Ishikawa (cell line): ENCODE measurements at regions not wholly inside any gene's neighbourhood (a gene's known extent, or its start where the extent isn't known, plus 50 kb on each side); places are given as distances from the start of the nearest gene placed in this dataset.

Experiments used
- CEBPB ChIP-seq: IDR thresholded peaks from 2 replicates; pipeline ENCODE4 v1.6.1; 2012
- CREB1 ChIP-seq: IDR thresholded peaks from 2 replicates; pipeline ENCODE4 v1.6.1; 2012; ENCODE audit warnings: low read depth
- EGR1 ChIP-seq: IDR thresholded peaks from 2 replicates; pipeline ENCODE4 v1.6.1; 2012
- EP300 ChIP-seq: IDR thresholded peaks from 2 replicates; pipeline ENCODE4 v1.6.1; 2012; ENCODE audit warnings: borderline replicate concordance
- FOXM1 ChIP-seq: IDR thresholded peaks from 2 replicates; pipeline ENCODE4 v1.6.1; 2012; ENCODE audit warnings: low read depth, borderline replicate concordance
- NFIC ChIP-seq: IDR thresholded peaks from 2 replicates; pipeline ENCODE4 v1.6.1; 2012
- RAD21 ChIP-seq: IDR thresholded peaks from 2 replicates; pipeline ENCODE4 v1.6.1; 2012; ENCODE audit warnings: low read depth
- TAF1 ChIP-seq: IDR thresholded peaks from 2 replicates; pipeline ENCODE4 v1.6.1; 2012; ENCODE audit warnings: low read depth, mild to moderate bottlenecking
- TCF12 ChIP-seq: IDR thresholded peaks from 2 replicates; pipeline ENCODE4 v1.6.1; 2012; ENCODE audit warnings: low read depth
- TEAD4 ChIP-seq: IDR thresholded peaks from 2 replicates; pipeline ENCODE4 v1.6.1; 2012
- YY1 ChIP-seq: IDR thresholded peaks from 2 replicates; pipeline ENCODE4 v1.6.1; 2012; ENCODE audit warnings: low read depth
- TF ChIP-seq, protein P1 (sequence below): IDR thresholded peaks from 2 replicates; pipeline ENCODE4 v1.6.1; 2012; ENCODE audit warnings: low read depth, mild to moderate bottlenecking
- TF ChIP-seq, protein P2 (sequence below): IDR thresholded peaks from 2 replicates; pipeline ENCODE4 v1.6.1; 2012
- TF ChIP-seq, protein P3 (sequence below): IDR thresholded peaks from 2 replicates; pipeline ENCODE4 v1.6.1; 2012

DNA sequence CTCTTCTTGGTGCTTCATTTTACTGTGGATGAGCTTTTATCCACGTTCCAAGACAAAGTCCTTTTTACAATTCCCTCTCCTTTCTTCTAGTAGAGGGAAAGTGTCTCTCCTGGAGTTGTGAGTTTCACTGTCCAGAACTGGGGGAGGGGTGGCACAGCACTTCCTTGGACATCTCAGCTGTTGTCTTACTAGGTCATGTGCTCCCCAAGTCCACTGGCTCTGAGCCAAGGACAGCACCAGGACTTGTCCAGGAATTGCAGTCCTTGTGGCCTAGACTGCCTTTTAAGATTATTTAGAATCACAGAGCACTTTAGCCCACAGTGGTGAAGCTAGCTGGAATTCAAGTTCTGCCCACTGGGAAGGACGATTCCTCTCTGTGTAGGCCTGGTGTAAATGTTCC, 700.2 kb upstream of the PTPRD start:
- no peak for TF ChIP-seq TCF12
- TF ChIP-seq, protein P1, sequence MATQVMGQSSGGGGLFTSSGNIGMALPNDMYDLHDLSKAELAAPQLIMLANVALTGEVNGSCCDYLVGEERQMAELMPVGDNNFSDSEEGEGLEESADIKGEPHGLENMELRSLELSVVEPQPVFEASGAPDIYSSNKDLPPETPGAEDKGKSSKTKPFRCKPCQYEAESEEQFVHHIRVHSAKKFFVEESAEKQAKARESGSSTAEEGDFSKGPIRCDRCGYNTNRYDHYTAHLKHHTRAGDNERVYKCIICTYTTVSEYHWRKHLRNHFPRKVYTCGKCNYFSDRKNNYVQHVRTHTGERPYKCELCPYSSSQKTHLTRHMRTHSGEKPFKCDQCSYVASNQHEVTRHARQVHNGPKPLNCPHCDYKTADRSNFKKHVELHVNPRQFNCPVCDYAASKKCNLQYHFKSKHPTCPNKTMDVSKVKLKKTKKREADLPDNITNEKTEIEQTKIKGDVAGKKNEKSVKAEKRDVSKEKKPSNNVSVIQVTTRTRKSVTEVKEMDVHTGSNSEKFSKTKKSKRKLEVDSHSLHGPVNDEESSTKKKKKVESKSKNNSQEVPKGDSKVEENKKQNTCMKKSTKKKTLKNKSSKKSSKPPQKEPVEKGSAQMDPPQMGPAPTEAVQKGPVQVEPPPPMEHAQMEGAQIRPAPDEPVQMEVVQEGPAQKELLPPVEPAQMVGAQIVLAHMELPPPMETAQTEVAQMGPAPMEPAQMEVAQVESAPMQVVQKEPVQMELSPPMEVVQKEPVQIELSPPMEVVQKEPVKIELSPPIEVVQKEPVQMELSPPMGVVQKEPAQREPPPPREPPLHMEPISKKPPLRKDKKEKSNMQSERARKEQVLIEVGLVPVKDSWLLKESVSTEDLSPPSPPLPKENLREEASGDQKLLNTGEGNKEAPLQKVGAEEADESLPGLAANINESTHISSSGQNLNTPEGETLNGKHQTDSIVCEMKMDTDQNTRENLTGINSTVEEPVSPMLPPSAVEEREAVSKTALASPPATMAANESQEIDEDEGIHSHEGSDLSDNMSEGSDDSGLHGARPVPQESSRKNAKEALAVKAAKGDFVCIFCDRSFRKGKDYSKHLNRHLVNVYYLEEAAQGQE = no peak
- no peak for TF ChIP-seq TAF1
- no peak for TF ChIP-seq EP300
- TF ChIP-seq CREB1 = no peak
- TF ChIP-seq, protein P2, sequence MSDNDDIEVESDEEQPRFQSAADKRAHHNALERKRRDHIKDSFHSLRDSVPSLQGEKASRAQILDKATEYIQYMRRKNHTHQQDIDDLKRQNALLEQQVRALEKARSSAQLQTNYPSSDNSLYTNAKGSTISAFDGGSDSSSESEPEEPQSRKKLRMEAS = no peak
- no peak for TF ChIP-seq YY1
- no peak for TF ChIP-seq NFIC
- TF ChIP-seq FOXM1 = no peak
- no peak for TF ChIP-seq RAD21
- TF ChIP-seq TEAD4 = no peak
- TF ChIP-seq EGR1 = no peak
- no peak for TF ChIP-seq CEBPB
- TF ChIP-seq, protein P3, sequence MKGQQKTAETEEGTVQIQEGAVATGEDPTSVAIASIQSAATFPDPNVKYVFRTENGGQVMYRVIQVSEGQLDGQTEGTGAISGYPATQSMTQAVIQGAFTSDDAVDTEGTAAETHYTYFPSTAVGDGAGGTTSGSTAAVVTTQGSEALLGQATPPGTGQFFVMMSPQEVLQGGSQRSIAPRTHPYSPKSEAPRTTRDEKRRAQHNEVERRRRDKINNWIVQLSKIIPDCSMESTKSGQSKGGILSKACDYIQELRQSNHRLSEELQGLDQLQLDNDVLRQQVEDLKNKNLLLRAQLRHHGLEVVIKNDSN = no peak
